Activated naive CD8-positive, alpha-beta T cell treated with anti-CD3 and anti-CD28 coated beads, Interleukin-2, amount 50 U/mL, for 16 hours (primary cell): ENCODE measurements at regions not wholly inside any gene's neighbourhood (a gene's known extent, or its start where the extent isn't known, plus 50 kb on each side); places are given as distances from the start of the nearest gene placed in this dataset.

Experiments used
- DNase-seq: peaks from one replicate; pipeline ENCODE4 v3.0.0-alpha.2; 2020; ENCODE audit warnings: low read depth, low spot score

DNA sequence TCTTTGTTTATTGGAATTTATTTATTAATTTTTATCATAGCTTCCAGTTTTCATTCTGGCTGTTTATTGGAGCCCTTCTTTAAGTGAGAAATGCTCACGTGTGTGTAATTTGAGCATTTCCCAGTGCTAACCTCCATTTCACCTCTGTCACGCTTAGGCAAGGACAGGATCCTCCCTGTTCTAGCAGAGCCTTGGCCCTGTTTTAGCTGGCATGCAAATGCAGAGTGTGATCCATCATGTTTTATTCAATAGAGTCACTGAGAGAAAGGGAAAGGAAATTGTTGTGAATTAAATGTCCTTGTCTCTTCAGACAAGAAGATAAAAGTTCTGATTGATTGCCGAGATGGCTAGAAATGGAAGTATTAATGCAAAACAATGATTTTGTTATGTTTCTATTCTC lies 137.3 kb upstream of the ACO1 start:
- DNase-seq, result no peak

DNA sequence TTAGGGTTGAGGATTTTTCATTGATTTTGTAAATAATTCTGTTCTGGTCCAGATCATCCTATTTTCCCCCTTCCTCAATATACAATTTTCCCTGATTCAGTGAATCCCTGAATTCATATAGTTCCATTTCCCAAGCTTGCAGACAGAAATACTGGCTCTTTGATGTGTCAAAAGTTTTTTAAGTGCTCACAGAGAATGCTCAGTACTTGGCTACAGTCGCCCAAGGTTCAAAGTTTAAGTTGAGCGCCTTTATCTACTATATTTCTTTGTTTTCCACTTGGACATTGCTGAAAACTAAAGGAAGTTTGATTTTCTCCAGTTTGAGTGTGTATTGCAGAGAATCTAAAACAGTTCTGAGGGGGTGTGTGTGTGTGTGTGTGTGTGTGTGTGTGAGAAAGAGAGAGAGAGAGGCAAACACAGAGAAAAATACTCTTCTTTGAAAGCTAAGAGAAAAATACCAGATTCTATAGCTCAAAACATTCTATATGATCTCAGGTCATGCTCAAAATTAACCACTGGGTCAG lies 136.2 kb upstream of the ACO1 start:
- DNase-seq, result no peak

DNA sequence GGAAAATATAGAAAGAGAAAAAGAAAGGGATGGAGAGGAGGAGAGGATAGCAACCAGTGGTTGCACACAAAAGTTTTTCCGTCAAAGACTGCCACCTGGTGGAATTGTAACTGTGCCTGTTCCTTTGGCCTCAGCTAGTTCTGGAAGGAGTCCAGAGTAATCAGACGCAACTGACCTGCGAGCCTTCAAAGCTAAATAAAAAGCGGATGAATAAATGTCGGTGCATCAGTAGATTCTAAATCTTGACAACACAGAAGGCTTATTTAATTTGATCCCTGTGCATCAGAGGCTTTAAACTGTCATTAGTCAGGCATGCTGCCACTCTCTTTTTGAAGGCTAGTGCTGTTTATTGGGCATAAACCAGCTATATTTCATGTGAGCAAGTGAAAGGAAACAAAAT lies 132.9 kb upstream of the ACO1 start:
- peak; percentile 2 for DNase-seq

- DNase-seq, result no peak
Measured at GRCh38 chr9:32253731-32254130, 130.7 kb upstream of the ACO1 start.

DNA sequence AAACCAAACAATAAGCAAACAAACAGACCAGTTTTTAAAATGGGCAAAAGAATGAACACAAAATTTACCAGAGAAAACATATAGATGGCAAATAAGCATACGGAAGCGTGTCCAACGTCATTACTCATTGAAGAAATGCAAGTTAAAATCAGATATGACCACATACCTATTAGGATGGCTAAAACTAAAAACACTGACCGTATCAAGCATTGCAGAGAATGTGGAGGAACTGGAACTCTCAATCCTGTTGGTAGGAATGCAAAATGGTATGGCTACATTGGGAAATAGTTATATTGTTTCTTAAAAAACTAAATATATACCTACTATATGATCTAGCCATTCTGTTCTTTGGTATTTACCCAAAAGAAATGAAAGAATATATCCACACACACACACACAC lies 129.4 kb upstream of the ACO1 start:
- DNase-seq, result no peak

DNA sequence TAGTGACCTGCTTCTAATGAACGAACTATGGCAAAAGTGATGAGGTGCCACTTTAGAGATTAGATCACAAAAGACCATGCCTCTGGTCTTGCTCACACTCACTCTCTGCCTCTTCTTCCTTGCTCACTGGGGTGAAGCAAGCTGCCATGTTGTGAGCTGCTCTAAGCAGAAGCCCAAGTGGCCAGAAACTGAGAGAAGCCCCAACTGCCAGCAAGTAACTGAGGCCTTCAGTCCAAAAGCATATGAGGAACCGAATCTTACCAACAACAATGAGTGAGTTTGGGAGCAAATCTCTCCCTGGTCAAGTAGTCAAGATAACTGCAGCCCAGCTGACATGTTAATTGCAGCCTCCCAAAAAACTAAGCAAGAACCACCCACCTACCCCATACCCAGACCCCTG lies 126.0 kb upstream of the ACO1 start:
- no peak for DNase-seq

DNA sequence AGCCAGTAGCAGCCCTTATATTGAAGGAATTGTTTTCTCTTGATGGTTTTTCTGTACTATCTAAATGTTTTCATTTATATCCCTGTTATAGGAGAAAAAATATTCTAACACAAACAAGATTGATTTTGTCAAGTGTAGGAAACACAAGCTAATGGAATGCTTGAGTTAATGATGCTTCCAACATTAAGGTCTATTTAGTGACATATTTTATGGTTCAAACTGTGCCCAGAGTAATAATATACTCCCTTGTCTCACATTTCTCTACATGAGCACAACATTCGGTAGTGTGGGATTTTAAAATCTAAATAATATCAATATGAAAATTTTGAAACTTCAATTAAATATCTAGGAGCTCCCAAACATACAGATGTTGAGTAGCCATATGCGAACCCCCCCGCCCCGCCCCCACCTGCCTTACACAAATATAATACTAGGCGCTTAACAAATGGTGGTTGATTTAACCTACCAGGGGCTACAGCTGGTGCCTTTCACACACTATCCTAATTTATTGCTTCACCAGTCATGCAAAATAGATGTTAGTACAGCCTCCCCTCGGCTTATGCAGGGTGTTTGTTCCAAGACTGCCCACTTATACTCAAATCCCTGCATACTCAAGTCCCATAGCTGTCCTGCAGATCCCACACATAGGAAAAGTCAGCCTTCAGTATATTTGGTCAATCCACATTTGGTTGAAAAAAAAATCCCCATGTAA lies 124.1 kb upstream of the ACO1 start:
- no peak for DNase-seq

GRCh38 chr9:32264170-32264864 lies 120.1 kb upstream of the ACO1 start:
- DNase-seq, result no peak

DNA sequence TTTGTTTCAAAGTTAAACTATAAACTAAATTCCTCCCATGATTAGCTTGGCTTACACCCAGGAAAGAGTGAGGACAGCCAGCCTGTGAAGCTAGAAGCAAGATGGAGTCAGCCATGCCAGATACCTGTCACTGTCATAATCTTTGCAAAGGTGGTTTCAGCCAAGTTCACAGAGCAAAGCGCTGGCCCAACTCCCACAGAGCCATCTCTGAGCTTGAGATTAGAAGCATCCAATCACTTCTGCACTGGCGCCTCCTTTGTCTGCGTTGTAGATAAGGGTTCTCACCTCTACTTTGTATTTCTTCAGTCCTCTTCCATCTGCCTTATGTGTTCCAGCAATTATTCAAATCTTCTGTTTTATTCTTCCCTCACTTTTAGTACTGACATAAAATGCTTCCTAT lies 119.4 kb upstream of the ACO1 start:
- DNase-seq, result no peak

- no peak for DNase-seq
Measured at GRCh38 chr9:32278991-32279390, 105.5 kb upstream of the ACO1 start.

DNA sequence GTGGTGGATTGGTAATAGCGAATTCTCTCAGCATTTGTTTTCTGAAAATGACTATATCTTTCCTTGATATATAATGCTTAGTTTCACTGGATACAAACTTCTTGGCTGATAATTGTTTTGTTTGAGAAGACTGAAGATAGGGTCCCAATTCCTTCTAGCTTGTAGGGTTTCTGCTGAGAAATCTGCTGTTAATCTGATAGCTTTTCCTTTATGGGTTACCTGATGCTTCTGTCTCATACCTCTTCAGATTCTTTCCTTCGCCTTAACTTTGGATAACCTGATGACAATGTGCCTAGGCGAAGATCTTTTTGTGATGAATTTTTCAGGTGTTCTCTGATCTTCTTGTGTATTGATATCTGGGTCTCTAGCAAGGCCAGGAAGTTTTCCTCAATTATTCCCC lies 94.7 kb upstream of the ACO1 start:
- no peak for DNase-seq

DNA sequence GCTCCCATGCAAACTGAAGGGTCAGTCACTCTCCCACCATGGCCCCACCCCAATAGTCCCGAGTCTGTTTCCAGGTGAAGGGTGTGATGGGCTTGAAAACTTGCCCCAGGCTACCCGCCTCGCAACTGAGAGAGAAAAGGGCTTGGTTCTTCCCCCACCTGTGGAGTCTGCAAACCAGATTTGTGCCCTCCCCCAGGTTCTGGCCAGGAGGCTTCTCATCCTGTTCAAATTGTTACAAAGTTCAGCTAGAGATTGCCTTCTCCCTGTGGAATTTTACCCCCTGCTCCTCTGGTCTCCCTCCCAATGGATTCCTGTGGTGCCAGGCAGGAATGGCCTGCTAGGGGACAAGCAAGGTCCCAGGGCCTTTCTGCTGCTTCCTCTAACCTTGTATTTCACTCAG lies 93.1 kb upstream of the ACO1 start:
- no peak for DNase-seq

DNA sequence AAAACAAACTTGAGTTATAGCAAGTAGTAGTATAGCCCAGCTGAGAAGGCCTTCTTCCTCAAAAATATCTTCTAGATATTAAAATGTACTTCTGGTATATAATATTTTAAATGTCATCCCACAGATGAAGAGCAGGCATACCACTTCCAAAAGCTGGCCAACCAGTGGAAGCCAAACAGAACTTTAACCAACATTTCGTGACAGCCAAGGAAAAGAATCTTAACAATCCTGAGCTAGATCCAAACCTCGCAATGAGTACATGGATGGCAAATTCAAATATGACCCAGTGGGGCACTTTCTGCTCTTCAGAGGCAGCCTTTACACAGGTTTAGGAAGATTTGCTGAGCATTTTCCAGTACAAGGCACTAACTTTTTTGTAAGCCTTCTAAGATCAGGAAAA lies 91.8 kb upstream of the ACO1 start:
- DNase-seq, result no peak

DNA sequence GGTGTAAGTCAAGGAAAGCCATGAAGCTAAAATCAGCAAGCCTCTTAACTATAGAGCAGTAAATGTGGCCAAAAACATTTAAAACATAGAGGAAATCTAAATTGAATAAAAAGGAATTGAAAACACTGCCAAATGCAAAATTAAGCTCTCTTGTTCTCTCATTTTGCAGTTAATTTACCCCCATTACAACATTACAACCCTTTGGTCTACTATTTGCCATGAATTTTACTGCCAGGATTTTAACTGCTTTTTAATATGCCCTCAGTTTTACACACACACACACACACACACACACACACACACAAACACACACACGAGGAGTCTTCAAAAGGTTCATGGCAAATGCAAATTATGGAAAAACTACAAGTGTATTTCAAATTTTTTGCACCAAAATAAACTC lies 91.4 kb upstream of the ACO1 start:
- DNase-seq, result no peak

GRCh38 chr9:32294106-32294505 lies 90.3 kb upstream of the ACO1 start:
- no peak for DNase-seq

GRCh38 chr9:32300373-32300772 lies 84.1 kb upstream of the ACO1 start:
- no peak for DNase-seq

DNA sequence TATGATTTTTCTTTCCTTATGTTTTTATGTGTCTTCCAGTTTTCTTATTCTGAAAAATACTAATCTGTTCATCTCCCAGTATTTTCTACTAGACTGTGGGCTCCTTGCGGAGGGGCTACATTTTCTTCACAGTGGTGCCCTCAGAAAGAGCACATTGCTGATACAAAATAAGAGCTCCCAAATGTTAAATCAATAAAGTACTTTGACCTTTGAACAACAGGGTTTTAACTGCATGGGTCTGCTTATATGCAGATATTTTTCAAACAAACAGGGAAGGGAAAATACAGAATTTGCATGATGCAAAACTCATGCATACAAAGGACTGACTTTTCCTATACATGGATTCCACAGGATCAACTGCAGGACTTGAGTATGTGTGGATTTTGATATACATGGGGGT lies 79.9 kb upstream of the ACO1 start:
- DNase-seq, result no peak

- no peak for DNase-seq
Measured at GRCh38 chr9:32306006-32306405, 78.4 kb upstream of the ACO1 start.

GRCh38 chr9:32319312-32319929 lies 65.0 kb upstream of the ACO1 start:
- DNase-seq, result no peak

- DNase-seq, result no peak
Measured at GRCh38 chr9:32322622-32323021, 61.8 kb upstream of the ACO1 start.

DNA sequence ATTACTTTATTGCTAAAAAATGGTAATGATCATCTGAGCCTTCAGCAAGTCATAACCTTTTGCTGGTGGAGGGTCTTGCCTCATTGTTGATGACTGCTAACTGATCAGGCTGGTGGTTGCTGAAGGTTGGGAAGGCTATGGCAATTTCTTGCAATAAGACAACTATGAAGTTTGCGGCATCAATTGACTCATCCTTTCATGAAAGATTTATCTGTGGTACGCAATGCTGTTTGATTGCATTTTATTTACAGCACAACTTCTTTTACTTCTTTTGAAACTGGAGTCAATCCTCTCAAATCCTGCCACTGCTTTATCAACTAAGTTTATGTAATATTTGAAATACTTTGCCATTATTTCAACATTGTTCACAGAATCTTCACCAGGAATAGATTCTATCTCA lies 58.3 kb upstream of the ACO1 start:
- no peak for DNase-seq

DNA sequence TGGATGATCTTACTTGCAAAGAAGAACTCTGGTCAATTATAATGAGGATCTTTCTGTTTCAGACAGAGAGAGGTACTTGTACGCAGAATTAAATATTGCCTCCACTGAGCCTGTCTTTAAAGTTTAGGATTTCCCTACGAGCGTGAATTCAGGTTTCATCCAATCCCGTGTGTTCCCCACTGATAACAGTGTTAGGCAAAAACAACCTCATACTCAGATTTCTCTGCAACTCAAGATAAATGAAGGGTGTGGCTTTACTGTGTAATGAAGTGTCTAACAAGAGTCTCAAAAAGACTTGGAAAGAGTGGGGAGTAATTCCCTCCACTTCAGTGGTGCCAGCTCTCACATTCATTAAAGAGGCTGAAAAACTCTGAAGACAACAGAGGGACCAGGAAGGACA lies 53.2 kb upstream of the ACO1 start:
- no peak for DNase-seq

- DNase-seq, result no peak
Measured at GRCh38 chr9:32334112-32334511, 50.3 kb upstream of the ACO1 start.
